ENCODE measurements at regions not wholly inside any gene's neighbourhood (a gene's known extent, or its start where the extent isn't known, plus 50 kb on each side); places are given as distances from the start of the nearest gene placed in this dataset.

GRCh38 chr10:128645486-128645885 is 519.3 kb upstream of the MKI67 start:
- Histone ChIP-seq H3K36me3 (ENCODE audit: insufficient read depth in 1 of 2, low read depth in 1 of 2) (no peaks in the 10 kb centered on the region), H3K27ac (no peak overlapping the region), H3K4me3 (no peak overlapping the region), H3K9me3 (no peaks in the 10 kb centered on the region), H3K27me3 (ENCODE audit: insufficient read depth in 3 of 3, low read length in 2 of 3) (peaks cover 0 to 6% (median 0%) of the 10 kb centered on the region in 3 donors), H3K4me1 (no peaks in the 10 kb centered on the region)
- DNase-seq (no peak), ATAC-seq (no peak)
- TF ChIP-seq CTCF (IDR thresholded peaks at IDR 0.05), result no peak
- intact Hi-C loops (cut with DNase I), result no loop called here
- 86 to 89% (median 88%) methylated on average over 2 of the region's 2 CpGs for WGBS, 3 donors

- WGBS, 3 donors, result 91 to 94% (median 94%) methylated on average over 10 of the region's 10 CpGs
- intact Hi-C loops (cut with DNase I), result no loop called here
- H3K36me3 ChIP-seq (ENCODE audit: insufficient read depth in 1 of 2, low read depth in 1 of 2), result no peaks in the 10 kb centered on the region
- H3K27ac ChIP-seq, result no peak overlapping the region
- H3K27me3 ChIP-seq (ENCODE audit: insufficient read depth in 3 of 3, low read length in 2 of 3), result peaks cover 0 to 6% (median 0%) of the 10 kb centered on the region in 3 donors
- no peak overlapping the region for H3K4me3 ChIP-seq
- H3K4me1 ChIP-seq, result no peaks in the 10 kb centered on the region
- no peak for ATAC-seq
- H3K9me3 ChIP-seq, result no peaks in the 10 kb centered on the region
- no peak for TF ChIP-seq CTCF (IDR thresholded peaks at IDR 0.05)
- DNase-seq, result no peak
Observed at GRCh38 chr10:128646956-128647355, 520.7 kb upstream of the MKI67 start.

- Histone ChIP-seq H3K36me3 (ENCODE audit: insufficient read depth in 1 of 2, low read depth in 1 of 2) (no peaks in the 10 kb centered on the region), H3K4me3 (no peak overlapping the region), H3K27me3 (ENCODE audit: insufficient read depth in 3 of 3, low read length in 2 of 3) (peaks cover 0 to 7% (median 1%) of the 10 kb centered on the region in 3 donors), H3K27ac (no peak overlapping the region), H3K9me3 (no peaks in the 10 kb centered on the region), H3K4me1 (no peaks in the 10 kb centered on the region)
- WGBS, 3 donors, result 54 to 72% (median 56%) methylated on average over 11 of the region's 11 CpGs
- intact Hi-C loops (cut with DNase I), result no loop called here
- no peak for ATAC-seq
- TF ChIP-seq CTCF (IDR thresholded peaks at IDR 0.05), result no peak
- no peak for DNase-seq
Observed at GRCh38 chr10:128657548-128657947, 531.3 kb upstream of the MKI67 start.

- Histone ChIP-seq H3K27me3 (ENCODE audit: insufficient read depth in 3 of 3, low read length in 2 of 3) (peaks cover 0 to 7% (median 1%) of the 10 kb centered on the region in 3 donors), H3K36me3 (ENCODE audit: insufficient read depth in 1 of 2, low read depth in 1 of 2) (no peaks in the 10 kb centered on the region), H3K9me3 (no peaks in the 10 kb centered on the region), H3K4me1 (no peaks in the 10 kb centered on the region), H3K27ac (no peak overlapping the region), H3K4me3 (no peak overlapping the region)
- DNase-seq, result no peak
- ATAC-seq, result no peak
- intact Hi-C loops (cut with DNase I), result no loop called here
- TF ChIP-seq CTCF (IDR thresholded peaks at IDR 0.05), result no peak
- WGBS, 3 donors, result 60 to 74% (median 61%) methylated on average over 5 of the region's 5 CpGs
Observed at GRCh38 chr10:128660726-128661125, 534.5 kb upstream of the MKI67 start.
